ENCODE measurements at regions not wholly inside any gene's neighbourhood (a gene's known extent, or its start where the extent isn't known, plus 50 kb on each side); places are given as distances from the start of the nearest gene placed in this dataset.

DNA sequence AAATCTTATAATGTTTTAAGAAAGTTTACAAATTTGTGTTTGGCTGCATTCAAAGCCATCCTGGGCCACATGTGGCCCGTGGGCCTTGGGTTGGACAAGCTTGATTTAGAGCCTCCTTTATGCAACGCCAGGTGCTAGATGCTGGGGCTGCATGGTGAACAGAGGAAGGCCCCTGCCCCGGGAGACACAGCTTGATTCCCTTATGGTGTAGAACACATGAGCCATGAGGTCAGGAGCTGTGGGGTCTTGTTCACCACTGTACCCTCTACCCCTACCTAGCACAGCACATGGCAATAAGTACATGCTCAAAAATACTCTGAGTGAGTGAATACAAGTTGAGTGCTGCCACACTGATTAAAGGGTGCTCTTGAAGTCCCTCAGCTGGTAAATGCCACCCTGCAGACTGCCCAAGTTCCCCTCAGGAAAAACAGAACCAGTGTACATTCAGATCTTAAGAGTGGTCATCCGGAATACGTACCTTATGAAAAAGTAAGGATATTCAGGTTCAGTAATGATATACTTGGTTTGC is 71.9 kb downstream of the ARRDC3 start:
- TF ChIP-seq POLR2A (IDR thresholded peaks at IDR 0.05): no peak
- TF ChIP-seq, protein P1, sequence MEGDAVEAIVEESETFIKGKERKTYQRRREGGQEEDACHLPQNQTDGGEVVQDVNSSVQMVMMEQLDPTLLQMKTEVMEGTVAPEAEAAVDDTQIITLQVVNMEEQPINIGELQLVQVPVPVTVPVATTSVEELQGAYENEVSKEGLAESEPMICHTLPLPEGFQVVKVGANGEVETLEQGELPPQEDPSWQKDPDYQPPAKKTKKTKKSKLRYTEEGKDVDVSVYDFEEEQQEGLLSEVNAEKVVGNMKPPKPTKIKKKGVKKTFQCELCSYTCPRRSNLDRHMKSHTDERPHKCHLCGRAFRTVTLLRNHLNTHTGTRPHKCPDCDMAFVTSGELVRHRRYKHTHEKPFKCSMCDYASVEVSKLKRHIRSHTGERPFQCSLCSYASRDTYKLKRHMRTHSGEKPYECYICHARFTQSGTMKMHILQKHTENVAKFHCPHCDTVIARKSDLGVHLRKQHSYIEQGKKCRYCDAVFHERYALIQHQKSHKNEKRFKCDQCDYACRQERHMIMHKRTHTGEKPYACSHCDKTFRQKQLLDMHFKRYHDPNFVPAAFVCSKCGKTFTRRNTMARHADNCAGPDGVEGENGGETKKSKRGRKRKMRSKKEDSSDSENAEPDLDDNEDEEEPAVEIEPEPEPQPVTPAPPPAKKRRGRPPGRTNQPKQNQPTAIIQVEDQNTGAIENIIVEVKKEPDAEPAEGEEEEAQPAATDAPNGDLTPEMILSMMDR (IDR thresholded peaks at IDR 0.05): no peak
